Pancreas (tissue), 10 donors: ENCODE measurements at regions not wholly inside any gene's neighbourhood (a gene's known extent, or its start where the extent isn't known, plus 50 kb on each side); places are given as distances from the start of the nearest gene placed in this dataset.

ENCODE experiments used
- ATAC-seq, 4 donors: fragments of 200-7000 bp; cut with Tn5 transposase; one replicate each; pipeline versions ENCODE4 v1.8.0 to v1.9.1; 2020; ENCODE audit warnings: mild to moderate bottlenecking in 4 of 4, moderate library complexity in 4 of 4
- DNase-seq, 6 donors: peaks; one replicate each; pipeline ENCODE4 v3.0.0-alpha.2; 2020
- FAIRE-seq: peaks from 2 replicates; lab custom pipeline; 2012; peaks lifted over from hg19 to GRCh38; lab: Jason Lieb, UNC
- H3K27ac ChIP-seq, 4 donors: fragments of 200-600 bp; sonication (generic); 1 replicate in 3 of 4; 2 replicates in 1 of 4; pipeline versions ENCODE4 v1.5.0 to v1.8.0; 2020
- H3K27me3 ChIP-seq, 4 donors: fragments of 200-600 bp; one replicate each; pipeline ENCODE4 v1.8.0; 2021
- H3K36me3 ChIP-seq, 3 donors: fragments of 200-600 bp; sonication (generic) in 1 of 3; one replicate each; pipeline versions ENCODE4 v1.5.0 to v1.8.0; 2020 to 2021
- H3K4me1 ChIP-seq, 3 donors: fragments of 200-600 bp; one replicate each; pipeline ENCODE4 v1.8.0; 2021
- H3K4me3 ChIP-seq, 4 donors: fragments of 200-600 bp; sonication (generic) in 2 of 4; one replicate each; pipeline versions ENCODE4 v1.5.0 to v1.8.0; 2020 to 2021
- H3K9me3 ChIP-seq, 4 donors: fragments of 200-600 bp; one replicate each; pipeline ENCODE4 v1.8.0; 2021
- WGBS, 2 donors: extraction: QIAGEN DNeasy Blood & Tissue Kit; methylation state at CpG; one replicate each; pipeline ENCODE4 v1.1.7; 2013; 5-methylcytosine and 5-hydroxymethylcytosine counted together
- intact Hi-C, 3 donors: fragments of 100-400 bp; cut with DNase I; formaldehyde crosslinking; loops; one replicate each; pipeline versions ENCODE4 v1.11.1 to v1.14.2; 2022
- TF ChIP-seq, protein P1 (sequence below), 4 donors: fragments of 200-600 bp; sonication (generic) in 3 of 4; IDR thresholded peaks; one replicate each; pipeline versions ENCODE4 v1.5.0 to v1.8.0; 2021; ENCODE audit warnings: antibody characterized with exemption in 4 of 4
- donor health status: healthy with polysubstance abuse.
- donor health status: DM: no; HTN: no; CAD: no; lungs with moderate emphysema.
- donor health status: DM: no; HTN: no; CAD: no.
- donor health status: control.
- donor health status: control.
- donor health status: Bipolar disorder and iron deficiency.
- donor health status: DM: yes; HTN: yes; CAD: no.
- donor health status: DM: no; HTN: no; CAD: no.
- donor health status: DM: no; HTN: no; CAD: no.
- donor health status: DM: yes; HTN: yes; CAD: no.

DNA sequence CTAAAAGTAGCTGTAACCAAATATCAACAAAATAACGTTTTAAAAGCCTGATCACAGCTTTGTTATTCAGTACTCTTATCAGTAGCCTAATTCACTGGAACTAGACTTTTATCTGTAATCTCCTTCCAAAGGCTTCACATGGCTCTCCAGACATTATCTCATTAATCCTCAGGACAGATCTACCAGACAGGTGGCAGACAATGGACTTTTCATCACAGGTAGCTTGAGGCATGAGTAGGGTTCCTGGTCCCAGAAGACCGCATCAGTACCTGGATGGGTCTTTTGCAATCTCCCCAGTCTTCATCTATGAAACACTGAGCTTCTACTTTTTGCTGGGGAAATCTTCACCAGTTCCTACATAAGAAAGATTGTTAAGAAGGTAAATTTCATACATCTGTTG lies 132.2 kb upstream of the FOXD3 start:
- Histone ChIP-seq H3K36me3 (no peaks in the 10 kb centered on the region), H3K4me3 (no peak overlapping the region), H3K4me1 (no peaks in the 10 kb centered on the region), H3K27ac (no peak overlapping the region), H3K9me3 (no peaks in the 10 kb centered on the region), H3K27me3 (no peaks in the 10 kb centered on the region)
- intact Hi-C loops: no loop called here
- ATAC-seq: no peak
- no peak for FAIRE-seq
- no peak for DNase-seq
- WGBS, 2 donors: 28 to 43% methylated on average over 2 of the region's 2 CpGs
- TF ChIP-seq, protein P1, sequence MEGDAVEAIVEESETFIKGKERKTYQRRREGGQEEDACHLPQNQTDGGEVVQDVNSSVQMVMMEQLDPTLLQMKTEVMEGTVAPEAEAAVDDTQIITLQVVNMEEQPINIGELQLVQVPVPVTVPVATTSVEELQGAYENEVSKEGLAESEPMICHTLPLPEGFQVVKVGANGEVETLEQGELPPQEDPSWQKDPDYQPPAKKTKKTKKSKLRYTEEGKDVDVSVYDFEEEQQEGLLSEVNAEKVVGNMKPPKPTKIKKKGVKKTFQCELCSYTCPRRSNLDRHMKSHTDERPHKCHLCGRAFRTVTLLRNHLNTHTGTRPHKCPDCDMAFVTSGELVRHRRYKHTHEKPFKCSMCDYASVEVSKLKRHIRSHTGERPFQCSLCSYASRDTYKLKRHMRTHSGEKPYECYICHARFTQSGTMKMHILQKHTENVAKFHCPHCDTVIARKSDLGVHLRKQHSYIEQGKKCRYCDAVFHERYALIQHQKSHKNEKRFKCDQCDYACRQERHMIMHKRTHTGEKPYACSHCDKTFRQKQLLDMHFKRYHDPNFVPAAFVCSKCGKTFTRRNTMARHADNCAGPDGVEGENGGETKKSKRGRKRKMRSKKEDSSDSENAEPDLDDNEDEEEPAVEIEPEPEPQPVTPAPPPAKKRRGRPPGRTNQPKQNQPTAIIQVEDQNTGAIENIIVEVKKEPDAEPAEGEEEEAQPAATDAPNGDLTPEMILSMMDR (IDR thresholded peaks at IDR 0.05): no peak

DNA sequence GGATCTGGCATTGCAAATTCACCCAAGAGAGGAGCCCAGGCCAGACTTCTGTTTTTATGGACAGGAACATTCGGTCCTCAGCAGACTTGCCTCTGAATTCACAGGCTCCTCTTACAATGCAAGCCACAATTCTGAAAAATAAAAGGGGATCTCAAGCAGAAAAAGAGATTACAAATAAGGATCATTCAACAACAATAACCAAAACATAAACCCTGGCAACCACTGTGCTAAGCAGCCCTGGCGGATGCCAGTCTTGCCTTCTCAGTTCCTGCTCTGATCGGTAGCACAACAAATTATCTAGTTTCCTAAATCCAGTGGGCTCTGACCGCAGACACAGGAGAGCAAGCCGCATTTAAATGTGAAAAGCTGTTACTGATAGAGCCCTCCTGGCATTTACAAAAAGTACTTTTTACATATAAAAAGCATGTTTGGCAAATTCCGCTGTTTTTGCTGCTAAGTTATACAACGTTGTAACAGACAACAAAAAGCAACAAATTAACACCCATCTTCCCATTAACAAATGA lies 123.4 kb upstream of the FOXD3 start:
- FAIRE-seq (no peak), ATAC-seq (no peak), DNase-seq (no peak)
- 53 to 58% methylated on average over 7 of the region's 7 CpGs for WGBS, 2 donors
- Histone ChIP-seq H3K4me1 (no peaks in the 10 kb centered on the region), H3K27ac (no peak overlapping the region), H3K9me3 (no peaks in the 10 kb centered on the region), H3K27me3 (peaks cover 0 to 1% (median 0%) of the 10 kb centered on the region in 4 donors), H3K4me3 (no peak overlapping the region), H3K36me3 (no peaks in the 10 kb centered on the region)
- intact Hi-C loops: no loop called here
- TF ChIP-seq, protein P1 (IDR thresholded peaks at IDR 0.05): no peak

DNA sequence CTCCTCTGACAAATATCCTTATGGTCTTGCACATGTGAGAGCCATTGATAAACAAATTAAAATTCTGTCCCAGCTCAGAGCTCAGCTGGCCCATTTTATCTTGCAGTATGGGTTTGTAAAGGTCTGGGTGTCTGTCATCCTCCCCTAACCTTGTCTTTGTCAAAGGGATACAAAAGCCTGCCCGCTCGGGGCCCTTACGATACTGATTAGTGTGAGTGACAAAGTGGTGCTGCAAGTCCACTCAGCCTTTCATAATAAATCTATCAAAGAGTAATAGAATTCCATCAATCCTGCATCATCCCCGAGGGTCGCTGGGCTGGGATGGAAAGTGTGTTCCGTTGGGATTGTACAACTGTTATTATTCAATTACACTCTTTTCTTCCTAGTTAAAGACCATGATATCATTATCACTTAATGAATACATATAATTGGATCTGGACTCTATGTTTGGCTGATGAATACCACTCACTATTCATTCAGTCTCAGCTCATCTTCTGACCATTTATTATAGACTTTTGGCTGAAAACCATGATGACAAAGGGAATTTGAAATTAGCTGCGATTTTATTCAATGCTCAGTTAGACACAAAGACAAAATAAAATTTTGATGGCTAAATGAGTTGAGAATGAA lies 122.5 kb upstream of the FOXD3 start:
- 23 to 30% methylated on average over 7 of the region's 7 CpGs for WGBS, 2 donors
- FAIRE-seq (no peak), ATAC-seq (no peak), DNase-seq (no peak)
- no peak overlapping the region for H3K4me3 ChIP-seq
- intact Hi-C loops: no loop called here
- peaks cover 0 to 5% (median 0%) of the 10 kb centered on the region in 4 donors for H3K27me3 ChIP-seq
- H3K27ac ChIP-seq: no peak overlapping the region
- TF ChIP-seq, protein P1 (IDR thresholded peaks at IDR 0.05): no peak
- no peaks in the 10 kb centered on the region for H3K9me3 ChIP-seq
- H3K36me3 ChIP-seq: no peaks in the 10 kb centered on the region
- H3K4me1 ChIP-seq: no peaks in the 10 kb centered on the region

DNA sequence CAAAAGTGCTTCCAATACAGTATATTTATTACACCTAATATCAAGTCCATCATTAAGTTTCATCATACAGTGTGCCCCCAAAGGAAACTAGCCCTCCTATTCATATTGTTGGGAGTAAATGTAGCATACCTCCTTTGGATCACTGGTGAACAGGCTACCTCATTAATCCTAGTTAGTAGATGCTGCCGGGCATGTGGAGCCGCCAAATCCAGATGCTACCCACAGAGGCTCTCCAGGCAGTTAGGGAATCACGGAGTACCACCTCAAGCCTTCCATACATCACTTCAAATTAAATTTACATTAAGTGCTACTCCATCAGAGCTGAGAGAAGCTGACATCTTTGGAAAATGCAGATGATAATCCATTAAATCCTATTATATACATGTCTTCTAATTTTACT lies 121.7 kb upstream of the FOXD3 start:
- FAIRE-seq (no peak), DNase-seq (no peak), ATAC-seq (no peak)
- Histone ChIP-seq H3K27me3 (peaks cover 0 to 6% (median 0%) of the 10 kb centered on the region in 4 donors), H3K4me3 (no peak overlapping the region), H3K36me3 (no peaks in the 10 kb centered on the region), H3K9me3 (no peaks in the 10 kb centered on the region), H3K27ac (no peak overlapping the region), H3K4me1 (no peaks in the 10 kb centered on the region)
- TF ChIP-seq, protein P1 (IDR thresholded peaks at IDR 0.05): no peak
- intact Hi-C loops: no loop called here
- WGBS, 2 donors: 24 to 32% methylated on average over 3 of the region's 3 CpGs

GRCh38 chr1:63203641-63204040 lies 118.7 kb upstream of the FOXD3 start:
- Histone ChIP-seq H3K27me3 (peaks cover 0 to 9% (median 0%) of the 10 kb centered on the region in 4 donors), H3K9me3 (no peaks in the 10 kb centered on the region), H3K36me3 (no peaks in the 10 kb centered on the region), H3K4me3 (no peak overlapping the region), H3K27ac (no peak overlapping the region), H3K4me1 (no peaks in the 10 kb centered on the region)
- TF ChIP-seq, protein P1 (IDR thresholded peaks at IDR 0.05): no peak
- intact Hi-C loops: no loop called here
- WGBS, 2 donors: 67 to 79% methylated on average over 2 of the region's 2 CpGs
- no peak for DNase-seq
- FAIRE-seq: no peak
- no peak for ATAC-seq
